Suprapubic skin (tissue), 3 donors: ENCODE measurements at regions not wholly inside any gene's neighbourhood (a gene's known extent, or its start where the extent isn't known, plus 50 kb on each side); places are given as distances from the start of the nearest gene placed in this dataset.

ENCODE experiments used
- CTCF ChIP-seq, 2 donors: fragments of 200-600 bp in 1 of 2; fragments of 450-650 bp in 1 of 2; sonication (generic) in 1 of 2; IDR thresholded peaks; one replicate each; pipeline ENCODE4 v1.5.1; 2016 to 2019; ENCODE audit warnings: antibody characterized with exemption in 2 of 2, mild to moderate bottlenecking in 1 of 2, moderate library complexity in 1 of 2
- POLR2A ChIP-seq, 2 donors: fragments of 450-650 bp; IDR thresholded peaks; one replicate each; pipeline ENCODE4 v1.6.1; 2017; ENCODE audit warnings: antibody characterized with exemption in 2 of 2, mild to moderate bottlenecking in 2 of 2, moderate library complexity in 2 of 2

DNA sequence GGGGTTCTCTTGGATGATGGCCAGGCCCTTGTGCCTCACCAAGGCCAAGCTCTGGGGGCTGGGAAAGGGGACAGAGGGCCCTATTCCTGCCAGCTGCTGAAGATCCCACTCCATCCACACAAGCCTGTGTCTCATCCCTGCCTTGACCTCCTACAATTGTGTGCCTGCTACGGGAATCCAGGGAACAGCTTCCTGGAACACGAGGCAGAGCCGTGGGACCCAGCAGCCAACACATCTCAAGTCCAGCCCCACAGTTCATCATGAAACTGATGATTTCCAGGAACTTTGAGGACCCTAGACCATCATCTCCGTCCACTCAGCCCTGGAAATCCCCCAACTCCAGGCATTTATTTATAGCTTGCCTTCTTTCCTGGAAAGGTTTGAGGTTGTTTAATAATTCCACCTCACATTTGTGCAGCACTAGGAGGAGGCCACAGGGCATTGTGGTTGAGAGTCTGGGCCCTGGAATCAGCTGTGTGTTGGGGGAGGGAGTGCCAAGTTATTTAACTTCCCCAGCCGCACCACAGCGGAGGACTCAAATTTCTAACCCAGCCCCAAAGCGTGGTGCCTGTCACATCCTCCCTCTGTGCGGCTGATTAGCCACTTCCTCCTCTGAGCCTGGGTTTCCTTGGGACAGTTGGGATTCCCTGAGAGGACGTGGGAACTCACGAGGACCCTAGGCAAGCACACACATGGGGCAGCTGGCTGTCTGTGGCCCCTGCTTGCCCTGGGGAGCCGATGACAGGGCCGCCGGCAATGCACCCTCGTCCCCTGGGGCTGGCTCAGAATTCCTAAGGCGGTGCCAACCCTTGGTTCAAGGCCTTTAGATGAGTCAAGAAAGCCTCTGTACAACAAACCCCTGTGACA is 58.2 kb upstream of the GGTA1 start:
- TF ChIP-seq CTCF (IDR thresholded peaks at IDR 0.05) (no peak), POLR2A (IDR thresholded peaks at IDR 0.05) (no peak)
